Fibroblast of skin of right quadriceps (primary cell): ENCODE measurements at regions not wholly inside any gene's neighbourhood (a gene's known extent, or its start where the extent isn't known, plus 50 kb on each side); places are given as distances from the start of the nearest gene placed in this dataset.
"Not testable (repeated sequence)": the region's sequence is repeated elsewhere in the genome, so short reads cannot be mapped to it uniquely, and the experiment has no call there.

Experiments used
- DNase-seq: peaks from one replicate; pipeline ENCODE4 v3.0.0-alpha.2; 2013

GRCh38 chr7:91570560-91570959 lies 306.3 kb downstream of the FZD1 start:
- DNase-seq: peak; percentile 20

GRCh38 chr7:91571601-91572000 lies 307.4 kb downstream of the FZD1 start:
- DNase-seq: no peak

- no peak for DNase-seq
Measured at GRCh38 chr7:91573405-91573804, 307.1 kb downstream of the MTERF1 start.

- not testable (repeated sequence) for DNase-seq
Measured at GRCh38 chr7:91576459-91576858, 304.0 kb downstream of the MTERF1 start.

GRCh38 chr7:91579837-91580236 lies 300.7 kb downstream of the MTERF1 start:
- DNase-seq: no peak

GRCh38 chr7:91582799-91583477 lies 297.6 kb downstream of the MTERF1 start:
- DNase-seq: no peak

GRCh38 chr7:91596287-91596686 lies 284.2 kb downstream of the MTERF1 start:
- DNase-seq: no peak

- no peak for DNase-seq
Measured at GRCh38 chr7:91598791-91599190, 281.7 kb downstream of the MTERF1 start.

- no peak for DNase-seq
Measured at GRCh38 chr7:91600112-91600511, 280.4 kb downstream of the MTERF1 start.

GRCh38 chr7:91603707-91604106 lies 276.8 kb downstream of the MTERF1 start:
- DNase-seq: no peak

- no peak for DNase-seq
Measured at GRCh38 chr7:91608606-91609005, 271.9 kb downstream of the MTERF1 start.

GRCh38 chr7:91609525-91609924 lies 271.0 kb downstream of the MTERF1 start:
- DNase-seq: no peak

GRCh38 chr7:91614431-91614830 lies 266.1 kb downstream of the MTERF1 start:
- DNase-seq: no peak

- no peak for DNase-seq
Measured at GRCh38 chr7:91618776-91619765, 261.4 kb downstream of the MTERF1 start.

- DNase-seq: no peak
Measured at GRCh38 chr7:91620827-91621226, 259.7 kb downstream of the MTERF1 start.

- not testable (repeated sequence) for DNase-seq
Measured at GRCh38 chr7:91627324-91627723, 253.2 kb downstream of the MTERF1 start.

- DNase-seq: peak; percentile 3
Measured at GRCh38 chr7:91628742-91629141, 251.8 kb downstream of the MTERF1 start.

GRCh38 chr7:91630581-91631380 lies 249.7 kb downstream of the MTERF1 start:
- peak; percentile 14 for DNase-seq

- DNase-seq: no peak
Measured at GRCh38 chr7:91632234-91632940, 248.1 kb downstream of the MTERF1 start.

GRCh38 chr7:91633013-91633441 lies 247.5 kb downstream of the MTERF1 start:
- DNase-seq: no peak

GRCh38 chr7:91634485-91635177 lies 245.9 kb downstream of the MTERF1 start:
- no peak for DNase-seq
